HAP-1 (cell line): ENCODE measurements at regions not wholly inside any gene's neighbourhood (a gene's known extent, or its start where the extent isn't known, plus 50 kb on each side); places are given as distances from the start of the nearest gene placed in this dataset.
A peak's percentile ranks its signal among the peaks of the same experiment; 100 is the strongest.

Source experiments
- DNase-seq, 2 experiments: peaks; one replicate each; pipeline ENCODE4 v3.0.0-alpha.2; 2016 to 2020; ENCODE audit warnings: low spot score in 2 of 2
- H3K27me3 ChIP-seq: fragments of 250-450 bp; sonication (Bioruptor Pico); 2 replicates; pipeline ENCODE4 v1.5.1; 2020; ENCODE audit warnings: low read depth, mild to moderate bottlenecking, moderate library complexity
- H3K36me3 ChIP-seq: fragments of 250-450 bp; sonication (Bioruptor Pico); replicated peaks from 2 replicates; pipeline ENCODE4 v1.5.1; 2020; ENCODE audit warnings: mild to moderate bottlenecking
- H3K4me1 ChIP-seq: fragments of 250-450 bp; sonication (Bioruptor Pico); 2 replicates; pipeline ENCODE4 v1.5.1; 2020; ENCODE audit warnings: mild to moderate bottlenecking
- H3K4me3 ChIP-seq: fragments of 250-450 bp; sonication (Bioruptor Pico); 2 replicates; pipeline ENCODE4 v1.5.1; 2020; ENCODE audit warnings: mild to moderate bottlenecking, moderate library complexity
- H3K9me3 ChIP-seq: fragments of 250-450 bp; sonication (Bioruptor Pico); 2 replicates; pipeline ENCODE4 v1.5.1; 2020; ENCODE audit warnings: mild to moderate bottlenecking, moderate library complexity
- in situ Hi-C: fragments of 300-500 bp; cut with MboI; formaldehyde crosslinking; loops from 3 replicates; pipeline ENCODE4 v1.14.3; 2020; ENCODE audit warnings: low sequenced_read_pairs, inconsistent platforms, mixed read lengths

GRCh38 chr20:4544765-4545164 is 141.5 kb upstream of the PRNP start:
- Histone ChIP-seq H3K9me3 (no peaks in the 10 kb centered on the region), H3K4me1 (no peaks in the 10 kb centered on the region), H3K36me3 (no peaks in the 10 kb centered on the region), H3K27me3 (peaks cover 3% of the 10 kb centered on the region; the same call in 1 of the 2 replicates), H3K4me3 (no peak overlapping the region)
- in situ Hi-C loops, result no loop called here
- no peak for DNase-seq

- no peaks in the 10 kb centered on the region for H3K4me1 ChIP-seq
- in situ Hi-C loops, result no loop called here
- no peaks in the 10 kb centered on the region for H3K36me3 ChIP-seq
- peaks cover 3% of the 10 kb centered on the region; the same call in 1 of the 2 replicates for H3K27me3 ChIP-seq
- no peak for DNase-seq
- H3K4me3 ChIP-seq, result no peak overlapping the region
- H3K9me3 ChIP-seq, result no peaks in the 10 kb centered on the region
Observed at GRCh38 chr20:4542270-4542669, 144.0 kb upstream of the PRNP start.

- no peaks in the 10 kb centered on the region for H3K4me1 ChIP-seq
- DNase-seq, result no peak
- H3K36me3 ChIP-seq, result no peaks in the 10 kb centered on the region
- no peak overlapping the region for H3K4me3 ChIP-seq
- in situ Hi-C loops, result no loop called here
- no peaks in the 10 kb centered on the region for H3K27me3 ChIP-seq
- H3K9me3 ChIP-seq, result no peaks in the 10 kb centered on the region
Observed at GRCh38 chr20:4534315-4534714, 151.9 kb upstream of the PRNP start.

- no peaks in the 10 kb centered on the region for H3K36me3 ChIP-seq
- in situ Hi-C loops, result no loop called here
- no peaks in the 10 kb centered on the region for H3K4me1 ChIP-seq
- no peaks in the 10 kb centered on the region for H3K27me3 ChIP-seq
- H3K4me3 ChIP-seq, result no peak overlapping the region
- DNase-seq, result no peak
- H3K9me3 ChIP-seq, result no peaks in the 10 kb centered on the region
Observed at GRCh38 chr20:4533368-4534133, 152.7 kb upstream of the PRNP start.

- Histone ChIP-seq H3K36me3 (no peaks in the 10 kb centered on the region), H3K9me3 (no peaks in the 10 kb centered on the region), H3K4me3 (no peak overlapping the region), H3K27me3 (no peaks in the 10 kb centered on the region), H3K4me1 (no peaks in the 10 kb centered on the region)
- in situ Hi-C loops, result no loop called here
- no peak for DNase-seq
Observed at GRCh38 chr20:4532772-4533171, 153.5 kb upstream of the PRNP start.

- no peak for DNase-seq
- no peaks in the 10 kb centered on the region for H3K4me1 ChIP-seq
- H3K36me3 ChIP-seq, result no peaks in the 10 kb centered on the region
- in situ Hi-C loops, result no loop called here
- no peak overlapping the region for H3K4me3 ChIP-seq
- H3K9me3 ChIP-seq, result no peaks in the 10 kb centered on the region
- no peaks in the 10 kb centered on the region for H3K27me3 ChIP-seq
Observed at GRCh38 chr20:4524792-4525191, 161.5 kb upstream of the PRNP start.

- Histone ChIP-seq H3K36me3 (no peaks in the 10 kb centered on the region), H3K9me3 (no peaks in the 10 kb centered on the region), H3K27me3 (no peaks in the 10 kb centered on the region), H3K4me3 (no peak overlapping the region), H3K4me1 (no peaks in the 10 kb centered on the region)
- in situ Hi-C loops, result no loop called here
- DNase-seq, result no peak
Observed at GRCh38 chr20:4524307-4524706, 161.9 kb upstream of the PRNP start.

- no peaks in the 10 kb centered on the region for H3K36me3 ChIP-seq
- no peaks in the 10 kb centered on the region for H3K4me1 ChIP-seq
- DNase-seq, result no peak
- no peak overlapping the region for H3K4me3 ChIP-seq
- no peaks in the 10 kb centered on the region for H3K27me3 ChIP-seq
- no peaks in the 10 kb centered on the region for H3K9me3 ChIP-seq
- in situ Hi-C loops, result no loop called here
Observed at GRCh38 chr20:4522310-4522709, 163.9 kb upstream of the PRNP start.

- in situ Hi-C loops, result no loop called here
- Histone ChIP-seq H3K27me3 (no peaks in the 10 kb centered on the region), H3K4me1 (no peaks in the 10 kb centered on the region), H3K4me3 (no peak overlapping the region), H3K9me3 (no peaks in the 10 kb centered on the region), H3K36me3 (no peaks in the 10 kb centered on the region)
- no peak for DNase-seq
Observed at GRCh38 chr20:4521170-4521968, 164.9 kb upstream of the PRNP start.

- H3K4me1 ChIP-seq, result no peaks in the 10 kb centered on the region
- DNase-seq, result peak in 1 of 2 experiments; percentile 14
- in situ Hi-C loops, result no loop called here
- H3K27me3 ChIP-seq, result no peaks in the 10 kb centered on the region
- no peaks in the 10 kb centered on the region for H3K9me3 ChIP-seq
- H3K36me3 ChIP-seq, result no peaks in the 10 kb centered on the region
- no peak overlapping the region for H3K4me3 ChIP-seq
Observed at GRCh38 chr20:4519534-4519933, 166.7 kb upstream of the PRNP start.

GRCh38 chr20:4516876-4517275 is 169.4 kb upstream of the PRNP start:
- H3K27me3 ChIP-seq, result no peaks in the 10 kb centered on the region
- in situ Hi-C loops, result no loop called here
- H3K9me3 ChIP-seq, result no peaks in the 10 kb centered on the region
- DNase-seq, result no peak
- no peak overlapping the region for H3K4me3 ChIP-seq
- H3K36me3 ChIP-seq, result no peaks in the 10 kb centered on the region
- no peaks in the 10 kb centered on the region for H3K4me1 ChIP-seq

- Histone ChIP-seq H3K4me3 (no peak overlapping the region), H3K36me3 (no peaks in the 10 kb centered on the region), H3K27me3 (no peaks in the 10 kb centered on the region), H3K4me1 (no peaks in the 10 kb centered on the region), H3K9me3 (no peaks in the 10 kb centered on the region)
- DNase-seq, result no peak
- in situ Hi-C loops, result no loop called here
Observed at GRCh38 chr20:4513720-4514119, 172.5 kb upstream of the PRNP start.

GRCh38 chr20:4512891-4513550 is 173.2 kb upstream of the PRNP start:
- no peaks in the 10 kb centered on the region for H3K27me3 ChIP-seq
- H3K36me3 ChIP-seq, result no peaks in the 10 kb centered on the region
- H3K9me3 ChIP-seq, result no peaks in the 10 kb centered on the region
- in situ Hi-C loops, result no loop called here
- DNase-seq, result no peak
- no peaks in the 10 kb centered on the region for H3K4me1 ChIP-seq
- H3K4me3 ChIP-seq, result no peak overlapping the region

- Histone ChIP-seq H3K4me3 (no peak overlapping the region), H3K27me3 (no peaks in the 10 kb centered on the region), H3K4me1 (no peaks in the 10 kb centered on the region), H3K9me3 (no peaks in the 10 kb centered on the region), H3K36me3 (no peaks in the 10 kb centered on the region)
- no peak for DNase-seq
- in situ Hi-C loops, result no loop called here
Observed at GRCh38 chr20:4511776-4512175, 174.5 kb upstream of the PRNP start.
